GM18499 (cell line): ENCODE measurements at regions not wholly inside any gene's neighbourhood (a gene's known extent, or its start where the extent isn't known, plus 50 kb on each side); places are given as distances from the start of the nearest gene placed in this dataset.

Experiments
- ATAC-seq: cut with Tn5 transposase; IDR thresholded peaks from one replicate; pipeline ENCODE4 v1.9.1; 2021; ENCODE audit warnings: moderate number of reproducible peaks; ENCODE audit not compliant: insufficient read depth, unreplicated experiment

DNA sequence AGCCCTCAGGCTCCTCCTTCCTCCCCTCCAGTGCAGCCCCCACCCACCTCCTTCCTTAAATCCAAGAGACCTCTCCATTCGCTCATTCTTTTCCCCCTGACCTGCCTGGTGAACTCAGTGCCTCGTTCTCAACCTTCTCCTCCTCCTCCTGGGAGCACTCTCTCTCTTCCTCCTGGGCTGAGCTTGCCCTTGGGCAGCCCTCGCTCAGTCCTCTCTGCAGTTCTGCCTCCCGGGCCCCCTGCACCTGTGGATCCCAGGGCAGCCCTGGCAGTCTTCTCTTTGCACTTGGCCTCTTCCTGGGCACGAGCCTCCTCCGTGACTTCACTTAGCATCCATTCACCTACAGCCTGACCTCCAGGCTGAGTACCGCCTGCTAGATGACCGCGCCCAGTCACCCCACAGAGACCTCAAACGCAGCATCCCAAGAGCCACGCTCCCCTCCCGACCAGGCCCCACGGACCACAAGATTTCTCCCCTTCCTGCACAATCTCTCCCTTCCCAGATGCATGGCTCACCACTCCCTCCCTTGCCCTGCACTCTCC lies 58.9 kb upstream of the ID2 start:
- no peak for ATAC-seq

GRCh38 chr2:8623576-8623957 lies 58.3 kb upstream of the ID2 start:
- no peak for ATAC-seq

DNA sequence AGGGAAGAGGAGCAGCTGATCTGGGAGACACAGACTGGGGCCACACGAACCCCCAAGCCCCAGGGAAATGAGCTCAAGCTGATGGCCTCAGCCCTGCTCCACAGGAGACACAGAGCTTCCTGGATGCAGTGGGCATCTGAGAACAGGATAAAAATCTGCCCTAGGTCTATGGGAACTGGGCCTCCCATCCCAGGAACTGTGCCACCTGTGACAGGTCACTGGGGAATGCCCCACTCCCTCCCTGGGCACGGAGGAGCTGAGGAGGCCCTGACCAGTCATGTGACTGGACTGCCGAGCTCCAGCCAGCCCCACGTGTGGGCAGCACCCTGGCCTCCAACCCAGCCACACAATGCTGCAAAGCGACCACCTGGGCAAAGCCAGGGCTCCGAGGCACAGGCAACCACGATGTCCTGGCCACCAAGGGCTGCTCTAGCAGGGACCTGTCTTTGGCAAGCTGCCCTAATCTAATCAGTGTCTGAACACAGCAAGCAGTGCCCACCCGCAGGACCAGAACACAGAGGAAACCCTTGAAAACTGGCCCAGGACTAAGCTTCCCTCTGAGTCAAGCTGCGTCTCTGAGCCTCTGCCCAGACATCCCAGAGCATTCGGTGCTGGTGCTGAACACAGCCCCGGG lies 57.8 kb upstream of the ID2 start:
- no peak for ATAC-seq

- ATAC-seq, result no peak
Measured at GRCh38 chr2:8624855-8625398, 56.9 kb upstream of the ID2 start.

DNA sequence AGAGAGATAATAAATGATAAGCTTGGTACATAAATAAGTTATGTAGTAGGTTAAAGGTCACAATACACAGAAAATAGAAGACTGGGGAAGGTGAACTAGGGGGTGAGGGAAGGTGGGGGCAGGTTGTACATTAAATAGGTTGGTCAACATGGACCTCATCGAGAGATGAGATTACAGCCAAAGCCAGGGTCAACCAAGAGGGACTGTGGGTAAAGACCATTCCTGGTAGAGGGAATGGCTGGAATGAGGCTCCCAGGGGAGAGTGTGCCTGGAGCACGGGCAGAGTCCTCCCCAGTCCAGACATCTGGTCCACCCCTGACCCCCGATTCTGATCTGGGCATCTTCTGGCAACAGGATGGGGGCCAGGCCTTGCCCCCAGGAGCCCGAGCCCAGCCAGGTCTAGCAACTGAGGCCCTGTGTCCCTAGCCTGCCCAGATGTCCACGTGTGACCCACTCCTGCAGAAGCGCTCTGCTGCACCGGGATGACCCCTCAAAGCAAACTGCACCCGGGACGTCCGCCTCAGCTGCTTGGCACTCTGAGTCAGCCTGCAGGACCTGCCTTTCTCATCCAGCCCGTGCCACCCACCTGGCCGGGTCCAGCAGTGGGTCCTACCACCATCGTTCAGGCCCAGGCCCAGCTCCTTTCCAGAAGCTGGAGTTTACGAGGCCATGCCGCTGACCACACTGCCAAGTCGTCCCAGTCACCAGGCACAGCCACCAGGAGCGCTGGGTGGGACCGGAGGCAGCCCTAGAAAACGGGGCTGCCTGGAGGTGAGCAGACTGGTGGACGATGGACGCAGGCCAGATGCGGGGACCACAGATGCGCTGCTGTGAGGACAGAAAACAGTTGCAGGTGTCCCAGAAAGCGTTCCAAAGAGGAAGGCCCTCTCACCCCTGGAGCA lies 56.2 kb upstream of the ID2 start:
- ATAC-seq, result no peak

DNA sequence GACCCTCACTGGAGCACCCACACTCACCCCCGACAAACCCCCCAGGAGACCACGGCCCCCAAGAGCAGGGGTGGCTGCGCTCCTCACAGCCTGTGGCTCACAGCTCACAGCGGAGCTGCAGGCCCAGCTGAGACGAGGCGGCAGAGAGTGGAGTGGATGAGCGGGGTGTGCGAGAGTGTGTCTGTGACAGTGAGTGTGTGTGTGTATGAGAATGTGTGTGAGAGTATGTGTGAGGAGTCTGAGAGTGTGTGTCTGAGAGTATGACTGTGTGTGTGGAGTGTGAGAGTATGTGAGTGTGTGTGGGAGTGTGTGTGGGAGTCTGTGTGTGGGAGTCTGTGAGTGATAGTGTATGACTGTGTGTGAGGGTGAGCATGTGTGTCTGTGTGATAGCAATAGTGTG lies 55.3 kb upstream of the ID2 start:
- no peak for ATAC-seq

DNA sequence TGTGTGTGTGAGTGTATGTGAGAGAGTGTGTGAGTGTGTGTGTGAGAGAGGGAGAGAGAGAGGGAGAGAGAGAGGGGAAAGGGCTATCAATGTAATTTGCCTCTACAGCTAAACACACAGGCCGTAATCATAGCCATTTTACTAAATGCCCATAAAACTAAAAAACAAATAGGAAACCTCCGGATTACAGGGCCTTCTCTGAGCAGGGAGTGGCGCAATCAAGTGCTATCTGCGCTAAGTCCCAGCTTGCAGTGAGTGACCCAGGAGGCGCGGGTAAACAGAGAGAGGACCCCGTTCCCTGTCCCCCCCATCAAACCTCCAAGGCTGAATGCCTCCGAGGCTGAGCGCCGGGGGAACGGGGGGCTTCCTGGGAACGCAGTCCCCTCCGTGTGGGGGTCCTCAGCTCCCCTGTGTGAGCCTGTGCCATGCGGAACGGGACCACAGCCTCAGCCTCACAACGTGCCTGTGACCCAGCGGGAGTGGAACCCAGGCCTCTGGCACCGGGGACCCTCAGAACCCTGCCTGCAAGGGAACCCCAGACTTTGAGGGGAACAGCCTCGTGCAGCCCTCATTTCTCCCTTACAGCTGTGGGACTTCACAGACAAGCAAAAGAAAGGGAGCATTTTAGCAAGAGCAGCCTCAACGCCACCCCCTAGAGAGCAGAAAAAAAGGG lies 54.7 kb upstream of the ID2 start:
- ATAC-seq, result no peak

DNA sequence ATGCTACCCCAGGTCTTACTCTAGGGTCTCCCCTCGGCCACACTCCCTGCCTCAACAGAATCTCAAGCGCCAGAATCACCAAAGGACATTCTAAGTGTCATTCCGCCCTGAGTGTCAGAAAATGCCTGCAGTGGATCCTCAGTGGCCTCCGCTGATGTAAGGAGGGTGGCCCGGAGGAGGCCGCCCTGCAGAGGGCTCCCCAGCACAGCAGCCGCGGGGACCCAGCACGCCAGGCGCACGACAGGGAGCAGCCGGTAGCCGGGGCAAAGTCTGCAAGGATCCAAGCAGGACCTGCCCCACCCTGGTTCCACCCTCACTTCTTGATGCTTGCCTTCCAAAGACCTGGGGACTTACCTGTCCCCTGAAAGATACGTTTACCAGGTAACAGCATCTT lies 54.2 kb upstream of the ID2 start:
- no peak for ATAC-seq

DNA sequence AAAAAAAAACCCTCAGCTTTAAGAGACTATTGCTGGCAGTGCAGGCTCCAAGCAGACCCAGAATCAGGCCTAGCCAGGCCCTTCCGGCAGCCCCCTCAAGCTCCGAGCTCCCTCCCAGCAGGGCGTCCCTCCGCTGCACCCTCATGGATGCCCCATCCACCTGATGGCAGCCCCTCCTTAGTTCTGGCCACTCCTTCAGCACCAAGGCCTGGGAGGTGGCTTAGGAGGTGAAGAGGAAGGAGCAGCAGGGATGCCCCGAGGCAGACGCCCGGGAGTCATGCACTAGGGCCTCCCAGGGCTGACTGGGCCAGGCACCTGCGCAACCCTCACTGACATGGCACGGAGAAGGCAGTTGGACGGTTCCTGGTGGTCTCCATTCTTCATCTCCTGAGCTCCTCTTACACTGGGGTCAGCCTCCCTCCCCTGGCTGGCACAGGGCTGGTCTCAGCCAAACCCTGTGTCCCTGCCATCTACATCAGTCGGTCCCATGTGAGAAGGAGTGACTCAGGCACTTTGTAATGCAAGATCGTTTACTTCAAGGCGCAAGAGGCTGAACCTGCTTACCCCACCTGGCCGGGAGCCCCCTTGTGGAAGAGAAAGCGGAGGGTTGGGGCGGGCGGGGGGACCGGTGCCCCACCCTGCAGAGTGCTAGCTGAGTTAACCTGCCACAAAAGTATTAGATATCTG lies 53.5 kb upstream of the ID2 start:
- no peak for ATAC-seq

DNA sequence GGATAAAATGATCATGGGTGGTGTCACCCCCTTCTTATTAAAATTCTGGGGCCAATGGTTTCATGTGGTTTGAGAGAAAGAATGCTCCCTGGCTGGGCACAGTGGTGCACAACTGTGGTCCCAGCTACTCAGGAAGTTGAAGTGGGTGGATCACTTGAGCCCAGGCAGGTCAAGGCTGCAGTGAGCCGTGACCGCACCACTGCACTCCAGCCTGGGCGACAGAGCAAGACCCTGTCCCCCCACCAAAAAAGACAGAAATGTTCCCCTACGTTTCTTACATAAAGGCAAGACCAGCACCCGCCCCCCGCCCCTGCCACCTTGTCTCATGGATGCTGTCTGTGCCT lies 53.0 kb upstream of the ID2 start:
- ATAC-seq, result no peak

GRCh38 chr2:8629402-8629801 lies 52.5 kb upstream of the ID2 start:
- no peak for ATAC-seq

- no peak for ATAC-seq
Measured at GRCh38 chr2:8630676-8631464, 51.0 kb upstream of the ID2 start.

DNA sequence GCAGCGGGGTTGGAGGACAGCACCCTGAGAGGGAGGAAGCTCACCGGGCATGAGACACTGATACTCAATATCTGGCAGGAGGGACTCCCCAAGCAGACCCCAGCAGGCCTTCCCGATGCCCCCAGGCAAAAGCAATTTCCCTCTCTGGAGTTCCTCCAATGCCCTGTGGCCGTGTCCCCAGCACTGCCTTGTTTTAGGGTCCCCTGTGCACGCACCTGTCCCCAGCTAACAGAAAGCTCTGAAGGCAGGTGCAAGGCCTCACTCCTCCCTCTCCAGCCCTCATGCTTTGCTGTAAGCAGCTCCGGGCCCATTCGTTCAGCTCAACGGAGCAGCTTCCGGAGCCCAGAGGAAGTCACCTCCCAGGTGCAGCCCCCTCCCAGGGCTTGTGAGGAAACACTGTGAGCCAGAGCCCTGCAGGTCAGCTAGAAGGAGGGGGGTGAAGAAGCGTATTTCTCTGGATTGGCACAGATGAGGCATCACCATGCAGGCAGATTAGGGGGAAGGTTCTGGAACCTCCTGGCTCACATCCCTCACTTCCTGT lies 50.3 kb upstream of the ID2 start:
- no peak for ATAC-seq
